Fibroblast of lung (primary cell): ENCODE measurements at regions not wholly inside any gene's neighbourhood (a gene's known extent, or its start where the extent isn't known, plus 50 kb on each side); places are given as distances from the start of the nearest gene placed in this dataset.
"Not testable (repeated sequence)": the region's sequence is repeated elsewhere in the genome, so short reads cannot be mapped to it uniquely, and the experiment has no call there.

ENCODE experiments used
- CTCF ChIP-seq, 2 donors: IDR thresholded peaks in 1 of 2; conservative IDR thresholded peaks in 1 of 2; 1 replicate in 1 of 2; 2 replicates in 1 of 2; pipeline ENCODE4 v1.5.1; 2011 to 2012; ENCODE audit warnings: low read length in 2 of 2, control low read depth in 1 of 2, inconsistent platforms in 1 of 2, low read depth in 1 of 2, mild to moderate bottlenecking in 1 of 2
- EZH2 ChIP-seq: IDR thresholded peaks from 2 replicates; pipeline ENCODE4 v1.5.1; 2012; ENCODE audit warnings: low read length, control low read depth, mild to moderate bottlenecking; ENCODE audit errors: missing control alignments

GRCh38 chr13:70511861-70512417, 403.7 kb upstream of the KLHL1 start:
- not testable (repeated sequence) for TF ChIP-seq CTCF (conservative IDR thresholded peaks at IDR 0.05 in 1 of 2, IDR thresholded peaks at IDR 0.05 in 1 of 2; ENCODE audit: low read depth in 1 of 2, low read length in 2 of 2); EZH2
